Effector CD8-positive, alpha-beta T cell (primary cell): ENCODE measurements at regions not wholly inside any gene's neighbourhood (a gene's known extent, or its start where the extent isn't known, plus 50 kb on each side); places are given as distances from the start of the nearest gene placed in this dataset.

Source experiments
- DNase-seq: peaks from one replicate; lab custom pipeline; 2025; lab: John Stamatoyannopoulos, UW

GRCh38 chr16:86913886-86914285, 335.5 kb downstream of the FOXL1 start:
- DNase-seq = no peak

GRCh38 chr16:86914876-86915717, 336.7 kb downstream of the FOXL1 start:
- DNase-seq = no peak

- no peak for DNase-seq
Measured at GRCh38 chr16:86917471-86918365, 339.4 kb downstream of the FOXL1 start.

GRCh38 chr16:86918637-86919036, 340.3 kb downstream of the FOXL1 start:
- DNase-seq = no peak

GRCh38 chr16:86919078-86919477, 340.7 kb downstream of the FOXL1 start:
- no peak for DNase-seq

- DNase-seq = no peak
Measured at GRCh38 chr16:86919578-86920305, 341.4 kb downstream of the FOXL1 start.

GRCh38 chr16:86921289-86921688, 342.9 kb downstream of the FOXL1 start:
- no peak for DNase-seq

GRCh38 chr16:86922311-86922710, 344.0 kb downstream of the FOXL1 start:
- no peak for DNase-seq

- DNase-seq = no peak
Measured at GRCh38 chr16:86923656-86924055, 345.3 kb downstream of the FOXL1 start.

GRCh38 chr16:86924537-86924936, 346.2 kb downstream of the FOXL1 start:
- no peak for DNase-seq

- DNase-seq = no peak
Measured at GRCh38 chr16:86925067-86925791, 346.9 kb downstream of the FOXL1 start.

GRCh38 chr16:86926181-86927094, 348.1 kb downstream of the FOXL1 start:
- no peak for DNase-seq

GRCh38 chr16:86927699-86928098, 349.4 kb downstream of the FOXL1 start:
- no peak for DNase-seq

- DNase-seq = no peak
Measured at GRCh38 chr16:86928523-86929011, 350.2 kb downstream of the FOXL1 start.

GRCh38 chr16:86929057-86929871, 350.9 kb downstream of the FOXL1 start:
- no peak for DNase-seq

GRCh38 chr16:86930001-86930400, 351.7 kb downstream of the FOXL1 start:
- DNase-seq = no peak

GRCh38 chr16:86930663-86931373, 352.5 kb downstream of the FOXL1 start:
- no peak for DNase-seq

GRCh38 chr16:86931410-86931941, 353.1 kb downstream of the FOXL1 start:
- DNase-seq = no peak
